ENCODE measurements at regions not wholly inside any gene's neighbourhood (a gene's known extent, or its start where the extent isn't known, plus 50 kb on each side); places are given as distances from the start of the nearest gene placed in this dataset.
"Not testable (repeated sequence)": the region's sequence is repeated elsewhere in the genome, so short reads cannot be mapped to it uniquely, and the experiment has no call there.

DNA sequence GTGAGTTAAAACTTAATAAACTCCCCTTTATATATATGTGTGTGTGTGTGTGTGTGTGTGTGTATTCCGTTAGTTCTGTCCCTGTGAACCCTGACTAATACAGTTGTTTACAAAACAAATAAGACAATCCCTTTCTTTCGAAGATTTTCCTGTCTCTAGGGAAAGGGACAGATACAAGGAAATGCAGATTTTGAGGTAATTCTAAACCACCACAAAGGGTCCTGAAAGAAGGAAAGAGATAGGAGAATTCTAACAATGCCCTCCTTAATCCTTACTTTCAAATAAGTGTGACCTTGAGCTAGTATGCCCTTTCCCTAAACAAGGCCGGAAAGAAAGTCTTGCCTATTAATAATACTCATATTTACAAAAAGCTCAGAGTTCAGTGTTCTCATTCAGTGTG, 164.8 kb upstream of the COL11A1 start (continued):
- TF ChIP-seq, protein P1, sequence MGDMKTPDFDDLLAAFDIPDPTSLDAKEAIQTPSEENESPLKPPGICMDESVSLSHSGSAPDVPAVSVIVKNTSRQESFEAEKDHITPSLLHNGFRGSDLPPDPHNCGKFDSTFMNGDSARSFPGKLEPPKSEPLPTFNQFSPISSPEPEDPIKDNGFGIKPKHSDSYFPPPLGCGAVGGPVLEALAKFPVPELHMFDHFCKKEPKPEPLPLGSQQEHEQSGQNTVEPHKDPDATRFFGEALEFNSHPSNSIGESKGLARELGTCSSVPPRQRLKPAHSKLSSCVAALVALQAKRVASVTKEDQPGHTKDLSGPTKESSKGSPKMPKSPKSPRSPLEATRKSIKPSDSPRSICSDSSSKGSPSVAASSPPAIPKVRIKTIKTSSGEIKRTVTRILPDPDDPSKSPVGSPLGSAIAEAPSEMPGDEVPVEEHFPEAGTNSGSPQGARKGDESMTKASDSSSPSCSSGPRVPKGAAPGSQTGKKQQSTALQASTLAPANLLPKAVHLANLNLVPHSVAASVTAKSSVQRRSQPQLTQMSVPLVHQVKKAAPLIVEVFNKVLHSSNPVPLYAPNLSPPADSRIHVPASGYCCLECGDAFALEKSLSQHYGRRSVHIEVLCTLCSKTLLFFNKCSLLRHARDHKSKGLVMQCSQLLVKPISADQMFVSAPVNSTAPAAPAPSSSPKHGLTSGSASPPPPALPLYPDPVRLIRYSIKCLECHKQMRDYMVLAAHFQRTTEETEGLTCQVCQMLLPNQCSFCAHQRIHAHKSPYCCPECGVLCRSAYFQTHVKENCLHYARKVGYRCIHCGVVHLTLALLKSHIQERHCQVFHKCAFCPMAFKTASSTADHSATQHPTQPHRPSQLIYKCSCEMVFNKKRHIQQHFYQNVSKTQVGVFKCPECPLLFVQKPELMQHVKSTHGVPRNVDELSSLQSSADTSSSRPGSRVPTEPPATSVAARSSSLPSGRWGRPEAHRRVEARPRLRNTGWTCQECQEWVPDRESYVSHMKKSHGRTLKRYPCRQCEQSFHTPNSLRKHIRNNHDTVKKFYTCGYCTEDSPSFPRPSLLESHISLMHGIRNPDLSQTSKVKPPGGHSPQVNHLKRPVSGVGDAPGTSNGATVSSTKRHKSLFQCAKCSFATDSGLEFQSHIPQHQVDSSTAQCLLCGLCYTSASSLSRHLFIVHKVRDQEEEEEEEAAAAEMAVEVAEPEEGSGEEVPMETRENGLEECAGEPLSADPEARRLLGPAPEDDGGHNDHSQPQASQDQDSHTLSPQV (IDR thresholded peaks at IDR 0.05), result no peak
- TF ChIP-seq YBX1 (IDR thresholded peaks at IDR 0.05) (no peak), EED (IDR thresholded peaks at IDR 0.05; ENCODE audit: low read depth) (no peak), ZNF274 (IDR thresholded peaks at IDR 0.05; ENCODE audit: insufficient read depth, insufficient read length) (no peak), CREB1 (IDR thresholded peaks at IDR 0.05; ENCODE audit: low read depth) (no peak)
- TF ChIP-seq, protein P2, sequence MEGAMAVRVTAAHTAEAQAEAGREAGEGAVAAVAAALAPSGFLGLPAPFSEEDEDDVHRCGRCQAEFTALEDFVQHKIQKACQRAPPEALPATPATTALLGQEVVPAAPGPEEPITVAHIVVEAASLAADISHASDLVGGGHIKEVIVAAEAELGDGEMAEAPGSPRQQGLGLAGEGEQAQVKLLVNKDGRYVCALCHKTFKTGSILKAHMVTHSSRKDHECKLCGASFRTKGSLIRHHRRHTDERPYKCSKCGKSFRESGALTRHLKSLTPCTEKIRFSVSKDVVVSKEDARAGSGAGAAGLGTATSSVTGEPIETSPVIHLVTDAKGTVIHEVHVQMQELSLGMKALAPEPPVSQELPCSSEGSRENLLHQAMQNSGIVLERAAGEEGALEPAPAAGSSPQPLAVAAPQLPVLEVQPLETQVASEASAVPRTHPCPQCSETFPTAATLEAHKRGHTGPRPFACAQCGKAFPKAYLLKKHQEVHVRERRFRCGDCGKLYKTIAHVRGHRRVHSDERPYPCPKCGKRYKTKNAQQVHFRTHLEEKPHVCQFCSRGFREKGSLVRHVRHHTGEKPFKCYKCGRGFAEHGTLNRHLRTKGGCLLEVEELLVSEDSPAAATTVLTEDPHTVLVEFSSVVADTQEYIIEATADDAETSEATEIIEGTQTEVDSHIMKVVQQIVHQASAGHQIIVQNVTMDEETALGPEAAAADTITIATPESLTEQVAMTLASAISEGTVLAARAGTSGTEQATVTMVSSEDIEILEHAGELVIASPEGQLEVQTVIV (IDR thresholded peaks at IDR 0.05; ENCODE audit: borderline replicate concordance, partially characterized antibody), result no peak

DNA sequence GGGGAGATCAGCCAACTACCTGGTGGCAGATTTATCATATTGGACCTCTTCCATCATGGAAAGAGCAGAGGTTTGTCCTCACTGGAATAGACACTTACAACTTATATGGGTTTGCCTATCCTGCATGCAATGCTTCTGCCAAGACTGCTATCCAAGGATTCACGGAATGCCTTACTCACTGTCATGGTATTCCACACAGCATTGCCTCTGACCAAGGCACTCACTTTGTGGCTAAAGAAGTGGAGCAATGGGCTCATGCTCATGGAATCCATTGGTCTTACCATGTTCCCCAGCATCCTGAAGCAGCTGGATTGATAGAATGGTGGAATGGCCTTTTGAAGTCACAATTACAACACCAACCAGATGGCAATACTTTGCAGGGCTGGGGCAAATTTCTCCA, 163.1 kb upstream of the COL11A1 start:
- SMC1A ChIA-PET (ENCODE audit: uncharacterized antibody, unreplicated experiment); H3K36me3 ChIP-seq (ENCODE audit: control insufficient read depth in 2 of 2, insufficient read depth in 2 of 2, low read length in 1 of 2); in situ Hi-C loops (cut with MboI); CTCF ChIA-PET; RAD21 ChIA-PET (ENCODE audit: unreplicated experiment); H3K4me3 ChIP-seq; FAIRE-seq; H3K27me3 ChIP-seq (replicated peaks in 1 of 2; ENCODE audit: control insufficient read depth in 2 of 2, insufficient read depth in 2 of 2, low read length in 1 of 2); H3K79me2 ChIP-seq (ENCODE audit: control insufficient read depth, insufficient read depth, low read length); H3K4me1 ChIP-seq (ENCODE audit: control insufficient read depth, insufficient read depth, low read length); H2AFZ ChIP-seq (ENCODE audit: control insufficient read depth, low read depth, low read length); POLR2A ChIA-PET; H3K9me3 ChIP-seq (replicated peaks; ENCODE audit: control insufficient read depth, insufficient read depth, low read length); BruUV-seq (replicated peaks); H4K20me1 ChIP-seq (ENCODE audit: control insufficient read depth, insufficient read depth); H3K4me2 ChIP-seq (ENCODE audit: control insufficient read depth, insufficient read depth); ATAC-seq; intact Hi-C loops (cut with micrococcal nuclease; ENCODE audit: unreplicated experiment); H3K9ac ChIP-seq (ENCODE audit: control insufficient read depth, insufficient read depth, low read length); DNase-seq (ENCODE audit: low read depth, low spot score); H3K27ac ChIP-seq (ENCODE audit: control insufficient read depth, insufficient read depth): not testable (repeated sequence)
- WGBS (ENCODE audit: insufficient coverage, insufficient replicate concordance, low lambda C conversion rate, missing lambda C conversion rate), result 6% methylated on average over 1 of the region's 1 CpG
